Neural cell (in vitro differentiated cells): ENCODE measurements at regions not wholly inside any gene's neighbourhood (a gene's known extent, or its start where the extent isn't known, plus 50 kb on each side); places are given as distances from the start of the nearest gene placed in this dataset.

Source experiments
- H2AFZ ChIP-seq: fragments of 200-600, 300-800 bp; sonication (generic), shearing (Covaris generic); 2 replicates; pipeline ENCODE4 v1.6.0; 2014; ENCODE audit warnings: low read depth, mild to moderate bottlenecking, antibody characterized with exemption, low read length, moderate library complexity
- H3F3A ChIP-seq: fragments of 200-600 bp; shearing (Covaris generic); 2 replicates; pipeline ENCODE4 v1.6.1; 2016; ENCODE audit warnings: mild to moderate bottlenecking, moderate library complexity, mixed read lengths, antibody characterized with exemption, low read length; ENCODE audit not compliant: insufficient read depth, poor library complexity, severe bottlenecking
- H3K27ac ChIP-seq: fragments of 200-600, 300-800 bp; sonication (generic), shearing (Covaris generic); 2 replicates; pipeline ENCODE4 v1.5.1; 2014; ENCODE audit warnings: mild to moderate bottlenecking, low read length, moderate library complexity
- H3K27me3 ChIP-seq: fragments of 300-800, 200-600 bp; sonication (generic), shearing (Covaris generic); 2 replicates; pipeline ENCODE4 v1.6.0; 2014; ENCODE audit warnings: mild to moderate bottlenecking, low read depth, low read length, moderate library complexity; ENCODE audit not compliant: insufficient read depth
- H3K36me3 ChIP-seq: fragments of 300-800, 200-600 bp; sonication (generic), shearing (Covaris generic); 2 replicates; pipeline ENCODE4 v1.5.1; 2014; ENCODE audit warnings: mild to moderate bottlenecking, antibody characterized with exemption, low read length, moderate library complexity; ENCODE audit not compliant: insufficient read depth
- H3K4me2 ChIP-seq: fragments of 300-800, 200-600 bp; sonication (generic), shearing (Covaris generic); 2 replicates; pipeline ENCODE4 v1.6.0; 2014; ENCODE audit warnings: mild to moderate bottlenecking, low read length
- H3K4me3 ChIP-seq: fragments of 300-800, 200-600 bp; sonication (generic), shearing (Covaris generic); 2 replicates; pipeline ENCODE4 v1.5.1; 2014; ENCODE audit warnings: mild to moderate bottlenecking, low read length, moderate library complexity
- H3K79me2 ChIP-seq: fragments of 200-600 bp; shearing (Covaris generic); replicated peaks from 2 replicates; pipeline ENCODE4 v1.6.0; 2014; ENCODE audit warnings: mild to moderate bottlenecking, low read length, moderate library complexity; ENCODE audit not compliant: insufficient read depth
- H3K9ac ChIP-seq: fragments of 300-800, 200-600 bp; sonication (generic), shearing (Covaris generic); 2 replicates; pipeline ENCODE4 v1.6.1; 2016; ENCODE audit warnings: mild to moderate bottlenecking, low read length, mixed read lengths
- H3K9me2 ChIP-seq: fragments of 200-600 bp; shearing (Covaris generic); 2 replicates; pipeline ENCODE4 v1.6.1; 2016; ENCODE audit warnings: mild to moderate bottlenecking, low read length, mixed read lengths; ENCODE audit not compliant: insufficient read depth
- H3K9me3 ChIP-seq: fragments of 200-600, 300-800 bp; sonication (generic), shearing (Covaris generic); 2 replicates; pipeline ENCODE4 v1.6.1; 2016; ENCODE audit warnings: mild to moderate bottlenecking, mixed run types, low read length, moderate library complexity, mixed read lengths
- H4K20me1 ChIP-seq: fragments of 200-600 bp; shearing (Covaris generic); 2 replicates; pipeline ENCODE4 v1.6.1; 2016; ENCODE audit warnings: mild to moderate bottlenecking, mixed run types; ENCODE audit not compliant: insufficient read depth
- CTCF ChIP-seq: fragments of 450-650 bp; IDR thresholded peaks from 2 replicates; pipeline ENCODE4 v1.5.1; 2014; ENCODE audit warnings: antibody characterized with exemption, mild to moderate bottlenecking, moderate library complexity; ENCODE audit not compliant: poor library complexity, severe bottlenecking
- EP300 ChIP-seq: fragments of 450-650 bp; conservative IDR thresholded peaks from 2 replicates; pipeline ENCODE4 v1.6.1; 2014; ENCODE audit warnings: antibody characterized with exemption, mild to moderate bottlenecking, moderate library complexity; ENCODE audit not compliant: poor library complexity, severe bottlenecking
- EZH2 ChIP-seq: fragments of 200-600, 300-800 bp; shearing (Covaris generic), sonication (generic); IDR thresholded peaks from 2 replicates; pipeline ENCODE4 v1.6.1; 2014; ENCODE audit warnings: antibody characterized with exemption, low read length, borderline replicate concordance, mild to moderate bottlenecking; ENCODE audit not compliant: insufficient read depth, poor library complexity, severe bottlenecking
- MXI1 ChIP-seq: fragments of 450-650 bp; conservative IDR thresholded peaks from 2 replicates; pipeline ENCODE4 v1.6.1; 2014; ENCODE audit warnings: antibody characterized with exemption, mild to moderate bottlenecking; ENCODE audit not compliant: poor library complexity, severe bottlenecking
- POLR2AphosphoS5 ChIP-seq: IDR thresholded peaks from 2 replicates; pipeline ENCODE4 v1.6.1; 2012
- RAD21 ChIP-seq: fragments of 450-650 bp; conservative IDR thresholded peaks from 2 replicates; pipeline ENCODE4 v1.6.1; 2014; ENCODE audit warnings: antibody characterized with exemption, mild to moderate bottlenecking, moderate library complexity
- REST ChIP-seq: IDR thresholded peaks from 2 replicates; pipeline ENCODE4 v1.6.1; 2012; ENCODE audit warnings: borderline replicate concordance
- SMC3 ChIP-seq: fragments of 450-650 bp; conservative IDR thresholded peaks from 2 replicates; pipeline ENCODE4 v1.6.1; 2014; ENCODE audit warnings: antibody characterized with exemption, mild to moderate bottlenecking, moderate library complexity; ENCODE audit not compliant: poor library complexity
- TAF1 ChIP-seq: IDR thresholded peaks from 2 replicates; pipeline ENCODE4 v1.6.1; 2012; ENCODE audit warnings: low read depth

DNA sequence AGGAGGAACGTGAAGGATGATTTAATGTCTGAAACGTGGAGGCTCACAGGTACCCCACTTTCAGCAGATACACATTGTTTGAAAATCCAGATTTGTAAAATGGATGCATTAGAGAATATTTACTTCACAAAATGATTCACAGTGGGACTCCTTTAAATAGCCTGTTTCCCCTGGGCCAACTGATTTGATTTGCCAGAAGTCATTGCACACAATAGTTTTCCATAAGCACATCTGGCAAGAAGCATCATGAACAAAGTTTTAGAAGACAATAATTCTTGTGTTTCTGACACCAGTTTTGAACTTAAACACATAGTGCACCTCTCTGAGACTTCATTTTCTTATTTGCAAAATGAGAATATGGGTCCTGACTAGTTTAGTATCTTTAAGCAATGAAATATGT lies 451.4 kb upstream of the SLC14A2 start:
- Histone ChIP-seq H3F3A (no peaks in the 10 kb centered on the region), H3K36me3 (no peaks in the 10 kb centered on the region), H3K9me3 (no peaks in the 10 kb centered on the region), H3K27me3 (no peaks in the 10 kb centered on the region), H3K4me2 (no peak overlapping the region), H3K9me2 (no peaks in the 10 kb centered on the region), H4K20me1 (no peaks in the 10 kb centered on the region), H3K4me3 (no peak overlapping the region), H2AFZ (no peak overlapping the region), H3K27ac (no peak overlapping the region), H3K79me2 (no peaks in the 10 kb centered on the region), H3K9ac (no peak overlapping the region)
- no peak for TF ChIP-seq TAF1
- no peak for TF ChIP-seq RAD21
- no peak for TF ChIP-seq POLR2AphosphoS5
- no peak for TF ChIP-seq EP300
- TF ChIP-seq SMC3: no peak
- no peak for TF ChIP-seq MXI1
- no peak for TF ChIP-seq CTCF
- no peak for TF ChIP-seq REST
- TF ChIP-seq EZH2: no peak

DNA sequence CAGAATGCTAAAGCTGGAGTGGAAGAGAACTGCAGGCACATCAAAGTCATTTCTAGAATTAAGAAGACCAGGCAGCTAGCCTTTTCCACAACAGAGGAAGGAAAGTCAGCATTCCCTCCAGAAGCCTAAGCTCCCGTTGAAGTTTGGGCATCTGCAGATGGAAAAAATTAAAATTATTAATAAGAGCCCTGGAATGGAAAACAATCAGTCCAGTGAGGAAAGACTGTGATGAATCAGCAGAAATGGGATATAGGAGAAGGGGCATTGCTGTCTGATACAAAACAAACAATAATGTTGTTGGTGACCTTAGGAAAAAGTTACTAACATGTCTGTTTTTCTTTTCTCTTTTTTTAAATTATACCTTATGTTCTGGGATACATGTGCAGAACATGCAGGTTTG lies 450.7 kb upstream of the SLC14A2 start:
- no peak overlapping the region for H3K4me3 ChIP-seq
- no peak overlapping the region for H2AFZ ChIP-seq
- H3K36me3 ChIP-seq: no peaks in the 10 kb centered on the region
- H3K9me3 ChIP-seq: no peaks in the 10 kb centered on the region
- no peaks in the 10 kb centered on the region for H3F3A ChIP-seq
- no peak for TF ChIP-seq CTCF
- H4K20me1 ChIP-seq: no peaks in the 10 kb centered on the region
- no peak overlapping the region for H3K27ac ChIP-seq
- no peaks in the 10 kb centered on the region for H3K79me2 ChIP-seq
- no peaks in the 10 kb centered on the region for H3K9me2 ChIP-seq
- no peak overlapping the region for H3K9ac ChIP-seq
- H3K27me3 ChIP-seq: no peaks in the 10 kb centered on the region
- H3K4me2 ChIP-seq: no peak overlapping the region
